Stimulated activated CD8-positive, alpha-beta memory T cell treated with anti-CD3 and anti-CD28 coated beads, Interleukin-12 subunit alpha, Interleukin-12 subunit beta, amount 100 ng/mL, for 4 hours (primary cell): ENCODE measurements at regions not wholly inside any gene's neighbourhood (a gene's known extent, or its start where the extent isn't known, plus 50 kb on each side); places are given as distances from the start of the nearest gene placed in this dataset.
"Not testable (repeated sequence)": the region's sequence is repeated elsewhere in the genome, so short reads cannot be mapped to it uniquely, and the experiment has no call there.

Experiments
- DNase-seq: peaks from one replicate; pipeline ENCODE4 v3.0.0-alpha.2; 2020; ENCODE audit warnings: low read depth

DNA sequence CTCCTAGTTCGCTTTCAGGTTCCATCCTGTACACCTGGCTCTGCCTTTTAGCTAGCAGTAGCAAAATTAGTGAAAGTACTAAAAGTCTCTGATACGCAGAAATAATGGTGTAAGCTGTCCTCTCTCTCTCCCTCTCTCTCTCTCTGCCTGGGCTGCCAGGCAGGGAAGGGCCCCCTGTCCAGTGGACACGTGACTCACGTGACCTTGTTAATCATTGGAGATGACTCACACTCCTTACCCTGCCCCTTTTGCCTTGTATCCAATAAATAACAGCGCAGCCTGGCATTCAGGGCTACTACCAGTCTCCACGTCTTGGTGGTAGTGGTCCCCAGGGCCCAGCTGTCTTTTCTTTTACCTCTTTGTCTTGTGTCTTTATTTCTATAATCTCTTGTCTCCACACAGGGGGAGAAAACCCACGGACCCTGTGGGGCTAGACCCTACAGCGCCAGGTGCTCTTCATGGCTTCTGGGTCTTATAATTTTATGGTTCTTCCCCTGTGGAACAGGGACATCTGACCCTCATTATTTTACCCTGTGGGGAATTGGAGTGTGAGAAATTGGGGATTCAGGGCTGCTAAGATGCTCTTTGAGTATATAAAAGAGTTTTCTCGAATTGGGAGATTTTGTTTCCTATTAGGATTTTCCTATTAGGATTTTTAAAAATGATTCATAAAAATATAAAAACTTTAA is 1348.2 kb downstream of the GATA3 start:
- not testable (repeated sequence) for DNase-seq

DNA sequence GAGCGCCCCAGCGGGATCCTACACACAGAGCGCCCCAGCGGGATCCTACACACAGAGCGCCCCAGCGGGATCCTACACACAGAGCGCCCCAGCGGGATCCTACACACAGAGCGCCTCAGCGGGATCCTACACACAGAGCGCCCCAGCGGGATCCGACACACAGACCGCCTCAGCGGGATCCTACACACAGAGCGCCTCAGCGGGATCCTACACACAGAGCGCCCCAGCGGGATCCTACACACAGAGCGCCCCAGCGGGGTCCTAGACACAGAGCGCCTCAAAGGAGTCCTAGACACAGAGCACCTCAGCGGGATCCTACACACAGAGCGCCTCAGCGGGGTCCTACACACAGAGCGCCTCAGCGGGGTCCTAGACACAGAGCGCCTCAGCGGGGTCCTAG is 1352.7 kb downstream of the GATA3 start:
- DNase-seq = not testable (repeated sequence)

- DNase-seq = no peak
Observed at GRCh38 chr10:9416331-9416730, 1361.8 kb downstream of the GATA3 start.

GRCh38 chr10:9419757-9420156 is 1365.3 kb downstream of the GATA3 start:
- DNase-seq = no peak

DNA sequence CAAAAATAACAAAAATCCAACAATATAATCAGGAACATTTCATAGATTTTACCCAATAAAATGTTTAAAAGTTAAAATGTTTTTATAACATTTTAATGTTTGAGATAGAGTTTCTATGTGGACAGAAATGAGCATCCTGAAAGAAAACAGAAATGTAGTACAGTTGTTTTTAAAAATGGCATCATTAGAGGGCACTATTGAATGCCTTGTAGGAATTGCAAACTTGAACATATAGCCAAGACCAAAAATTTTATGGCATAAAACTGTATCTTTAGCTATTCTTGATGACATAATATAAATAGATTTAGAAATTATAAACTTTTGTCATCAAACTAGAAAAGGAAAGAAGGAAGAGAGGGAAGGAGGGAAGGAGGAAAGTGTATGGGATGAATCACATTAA is 1372.7 kb downstream of the GATA3 start:
- DNase-seq = no peak

GRCh38 chr10:9437131-9437530 is 1382.6 kb downstream of the GATA3 start:
- no peak for DNase-seq

- no peak for DNase-seq
Observed at GRCh38 chr10:9443758-9444157, 1389.3 kb downstream of the GATA3 start.

- DNase-seq = no peak
Observed at GRCh38 chr10:9449530-9449929, 1395.0 kb downstream of the GATA3 start.

GRCh38 chr10:9450801-9451200 is 1396.3 kb downstream of the GATA3 start:
- no peak for DNase-seq

DNA sequence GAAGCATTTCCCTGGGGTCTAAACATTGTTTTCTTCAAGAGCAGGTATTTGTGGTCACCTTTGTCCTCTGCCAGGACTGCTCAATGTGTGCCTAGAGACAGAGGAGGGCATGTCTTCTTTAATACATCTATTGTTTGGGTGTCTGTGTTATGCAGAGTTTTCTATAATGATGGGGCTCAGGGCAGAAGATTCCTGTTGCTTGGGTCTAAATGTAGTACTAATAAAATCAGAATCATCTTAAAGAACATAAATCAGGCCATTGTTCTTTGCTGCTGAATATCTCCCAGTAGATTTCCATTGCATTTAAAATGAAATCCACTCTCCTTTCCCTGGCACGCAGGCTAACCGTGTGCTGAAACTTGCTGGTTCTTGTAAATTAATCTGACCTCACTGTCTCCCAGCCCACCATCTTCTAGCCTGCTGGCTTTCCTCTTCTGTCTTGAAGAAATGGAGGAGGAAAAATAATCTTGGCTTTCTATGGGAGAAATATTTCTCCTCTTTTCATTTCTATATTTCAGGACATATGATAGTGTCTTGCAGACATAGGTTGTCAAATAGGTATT is 1396.8 kb downstream of the GATA3 start:
- no peak for DNase-seq

- no peak for DNase-seq
Observed at GRCh38 chr10:9452056-9452455, 1397.6 kb downstream of the GATA3 start.

DNA sequence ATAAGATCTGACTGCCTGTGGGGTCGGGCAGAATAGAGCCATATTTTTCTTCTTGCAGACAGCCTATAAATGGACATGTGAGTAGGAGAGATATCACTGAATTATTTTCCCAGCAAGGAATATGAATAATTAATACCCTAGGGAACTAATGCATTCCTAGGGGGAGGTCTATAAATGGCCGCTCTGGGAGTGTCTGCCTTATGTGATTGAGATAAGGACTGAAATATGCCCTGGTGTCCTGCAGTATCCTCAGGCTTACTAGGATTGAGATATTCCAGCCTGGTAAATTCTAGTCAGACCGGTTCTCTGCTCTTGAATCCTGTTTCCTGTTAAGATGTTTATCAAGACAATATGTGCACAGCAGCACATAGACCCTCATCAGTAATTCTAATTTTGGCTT is 1399.4 kb downstream of the GATA3 start:
- not testable (repeated sequence) for DNase-seq

DNA sequence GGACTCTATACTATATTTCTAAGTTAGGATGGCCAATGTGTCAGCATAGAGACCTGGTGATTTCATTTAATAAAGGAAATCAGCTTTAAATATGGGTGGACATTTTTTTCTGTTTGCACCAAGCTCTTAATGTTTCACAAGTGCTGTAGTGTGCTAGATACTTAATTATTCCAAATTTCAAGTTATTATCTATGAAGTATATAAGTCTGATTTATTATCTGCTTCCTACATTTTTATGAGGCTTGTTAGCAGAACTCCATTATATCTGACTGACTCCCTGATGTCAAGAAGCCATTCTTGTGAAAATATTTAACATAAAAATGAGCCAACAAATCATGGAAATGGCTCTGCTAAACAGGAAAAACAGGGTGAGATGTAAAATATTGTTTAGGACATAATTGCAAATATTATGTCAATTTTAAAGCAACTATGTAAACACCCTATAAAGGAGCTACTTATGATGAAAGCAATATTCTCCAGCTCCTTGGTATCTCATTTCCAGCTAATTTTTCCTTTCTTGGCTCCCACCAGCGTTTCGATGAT is 1415.2 kb downstream of the GATA3 start:
- DNase-seq = no peak

DNA sequence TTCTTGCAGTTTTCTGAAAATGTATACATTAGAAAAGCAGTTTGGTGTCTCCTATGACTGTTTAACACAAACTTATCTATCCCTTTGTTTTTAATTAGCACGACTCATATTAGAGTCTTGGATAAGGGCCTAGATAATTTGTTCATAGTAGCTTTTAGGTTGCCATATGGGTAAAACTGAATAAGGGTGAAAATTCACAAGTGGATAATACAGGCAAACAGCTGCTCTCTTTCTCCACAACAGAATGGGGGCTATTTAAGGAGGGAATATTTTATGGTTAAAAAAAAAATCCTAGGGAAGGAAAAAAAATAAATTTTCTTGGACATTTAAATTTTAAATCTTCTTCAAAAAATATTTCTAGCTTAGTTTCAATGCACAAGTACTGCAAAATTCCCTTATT is 1416.1 kb downstream of the GATA3 start:
- no peak for DNase-seq

DNA sequence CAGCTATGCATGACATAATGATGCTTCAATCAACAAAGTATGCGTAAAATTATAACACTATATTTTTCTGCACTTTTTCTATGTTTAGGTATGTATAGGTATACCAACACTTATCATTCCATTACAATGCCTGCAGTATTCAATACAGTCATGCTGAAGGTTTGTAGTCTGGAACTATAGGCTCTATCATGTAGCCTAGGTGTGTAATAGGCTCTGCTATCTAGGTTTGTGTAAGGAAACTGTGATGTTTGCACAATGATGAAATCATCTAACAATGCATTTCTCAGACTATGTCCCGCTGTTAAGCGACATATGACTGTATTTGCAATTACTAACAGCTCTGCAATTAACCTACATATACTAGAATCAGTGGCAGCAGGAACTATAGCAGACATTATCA is 1447.5 kb downstream of the GATA3 start:
- DNase-seq = no peak

DNA sequence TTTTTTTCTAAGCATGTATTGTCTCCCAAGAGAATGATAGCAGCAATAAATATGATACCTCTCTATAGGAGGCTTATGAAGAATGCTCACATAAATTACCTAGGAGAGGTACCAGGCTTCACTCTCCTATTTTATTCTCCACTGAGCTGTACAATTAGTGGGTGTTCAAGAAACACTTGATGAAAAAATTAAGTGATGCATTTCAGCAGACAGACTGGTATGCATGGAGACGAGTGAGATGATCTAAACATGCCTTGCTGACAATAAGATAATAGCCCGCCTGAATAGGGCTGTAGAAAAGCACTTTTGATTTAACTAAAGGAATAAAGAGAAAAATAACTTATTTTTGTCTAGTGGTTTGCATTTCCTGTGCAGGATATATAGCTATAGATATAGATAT is 1449.7 kb downstream of the GATA3 start:
- DNase-seq = no peak

DNA sequence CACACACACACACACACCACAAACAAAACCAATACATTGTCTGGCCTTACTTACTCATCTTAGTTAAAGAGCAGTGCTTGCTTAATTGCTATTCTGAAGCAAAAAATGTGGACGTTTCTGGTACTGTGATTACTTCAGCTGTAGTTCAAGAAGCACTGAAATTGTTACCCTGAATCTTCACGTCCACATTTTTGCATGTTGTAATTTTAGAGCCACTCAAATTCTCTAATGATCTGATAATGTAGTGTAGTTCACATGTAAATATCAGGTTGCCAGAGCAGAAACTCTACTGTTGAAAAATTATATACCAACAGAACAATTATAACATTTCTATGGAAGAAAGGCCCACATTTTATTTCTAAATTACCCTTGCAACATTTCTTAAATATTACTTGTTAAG is 1451.1 kb downstream of the GATA3 start:
- no peak for DNase-seq

- DNase-seq = no peak
Observed at GRCh38 chr10:9508606-9509005, 1454.1 kb downstream of the GATA3 start.

DNA sequence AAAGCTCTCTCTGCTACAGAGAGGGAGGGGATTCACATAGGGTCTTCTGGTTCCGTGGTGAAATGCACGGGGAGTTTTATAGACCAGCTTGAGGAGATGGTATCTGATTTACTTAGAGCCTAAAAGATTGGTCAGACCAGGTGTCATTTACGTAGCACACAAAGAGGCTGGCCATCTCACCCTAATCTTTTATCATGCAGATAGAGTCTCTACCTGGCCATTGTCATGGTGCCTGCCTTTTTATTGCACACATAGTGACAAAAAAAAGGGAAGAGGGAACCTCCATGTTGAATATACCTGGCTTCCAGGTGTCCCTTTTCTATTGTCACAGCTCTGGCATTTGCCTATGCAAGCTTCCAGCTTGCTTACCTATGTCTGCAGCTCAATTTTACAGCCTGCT is 1456.1 kb downstream of the GATA3 start:
- DNase-seq = no peak

DNA sequence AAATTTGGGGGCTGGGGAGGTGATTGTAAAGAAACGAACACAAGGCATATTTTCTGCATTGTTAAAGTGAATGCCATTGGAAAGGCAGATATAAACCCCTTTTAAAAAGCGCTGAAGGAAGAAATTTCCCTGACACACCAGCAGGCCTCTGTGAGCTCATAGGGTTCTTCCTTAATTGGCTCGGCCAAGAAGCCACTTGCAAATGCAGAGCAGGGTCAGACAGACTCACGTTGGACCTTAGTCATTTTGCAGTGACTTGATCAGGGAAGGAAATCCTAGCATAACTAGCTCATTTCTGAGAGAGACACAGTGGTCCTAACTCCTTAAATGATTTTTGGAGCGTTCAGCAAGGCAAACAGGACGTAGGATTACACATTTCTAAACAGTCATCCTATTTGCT is 1461.4 kb downstream of the GATA3 start:
- DNase-seq = no peak

GRCh38 chr10:9535744-9536143 is 1481.3 kb downstream of the GATA3 start:
- DNase-seq = no peak

DNA sequence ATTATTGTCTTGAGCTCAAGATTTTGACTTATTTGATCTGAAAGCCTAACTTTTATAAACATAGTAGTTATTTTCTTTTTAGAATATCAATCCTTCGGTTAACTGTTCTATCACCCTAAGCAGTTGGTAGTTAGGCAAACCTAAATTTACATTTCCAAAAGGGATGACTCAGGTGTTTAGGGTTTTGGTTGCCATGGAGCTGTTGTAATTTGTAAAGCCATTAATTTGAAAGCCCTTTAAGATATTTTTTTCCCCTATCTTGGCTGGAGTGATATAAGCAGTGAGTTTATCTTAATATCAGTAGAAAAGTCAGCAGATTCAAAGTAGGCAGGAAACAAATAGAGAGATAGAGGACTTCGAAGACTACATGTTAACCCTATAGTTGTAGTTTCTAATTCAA is 1472.6 kb upstream of the CELF2 start:
- no peak for DNase-seq

DNA sequence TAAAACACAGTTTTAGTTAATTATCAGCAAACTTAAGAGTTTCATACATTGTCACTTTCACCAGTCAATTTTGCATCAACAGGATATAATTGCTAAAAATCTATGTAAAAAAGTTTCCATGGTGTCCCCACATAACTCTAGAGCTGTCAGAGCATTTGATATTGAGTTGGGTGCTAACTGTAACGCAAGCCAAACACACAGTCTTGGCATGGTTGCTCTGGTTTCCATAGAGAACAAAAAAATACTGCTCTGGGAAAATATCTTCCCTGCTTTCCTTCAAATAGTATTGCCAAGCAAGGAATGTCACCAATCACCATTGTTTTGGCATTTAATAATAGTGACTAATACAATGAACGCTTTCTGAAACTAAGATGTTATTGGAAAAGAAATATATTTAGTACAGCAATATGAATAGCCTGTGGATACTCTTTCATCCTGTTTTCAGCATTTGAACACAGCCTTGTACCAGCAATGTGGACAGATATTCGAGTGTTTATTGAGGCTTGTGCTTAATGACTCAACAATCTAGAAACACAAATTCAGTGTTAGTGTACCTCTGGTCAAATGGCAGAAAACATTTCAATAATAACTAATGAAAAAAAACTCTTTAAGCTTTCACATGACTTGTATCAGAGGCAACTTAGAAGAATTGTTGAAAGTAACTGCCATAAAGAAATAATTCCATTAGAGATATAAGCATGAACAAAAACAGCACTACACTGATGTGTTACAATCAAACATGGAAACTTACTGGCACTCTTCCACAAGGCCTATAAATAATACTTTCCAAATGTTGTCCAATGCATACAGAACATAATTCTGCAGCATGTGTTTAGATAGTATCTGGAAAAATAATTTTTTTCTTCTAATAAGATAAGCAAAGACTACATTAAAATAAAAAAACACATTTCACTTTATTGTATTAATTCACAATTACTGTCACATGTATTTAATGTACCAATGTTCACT is 1469.5 kb upstream of the CELF2 start:
- DNase-seq = no peak
